ENCODE measurements at regions not wholly inside any gene's neighbourhood (a gene's known extent, or its start where the extent isn't known, plus 50 kb on each side); places are given as distances from the start of the nearest gene placed in this dataset.

GRCh38 chr2:83747141-83747540 lies 711.9 kb downstream of the SUCLG1 start:
- H3K4me3 ChIP-seq (ENCODE audit: low read depth, low read length) = no peak overlapping the region
- TF ChIP-seq CTCF (IDR thresholded peaks at IDR 0.05; ENCODE audit: control insufficient read depth, extremely low read depth, insufficient read depth) = no peak
- DNase-seq (ENCODE audit: low read depth) = no peak

GRCh38 chr2:83744855-83745254 lies 714.2 kb downstream of the SUCLG1 start:
- TF ChIP-seq CTCF (IDR thresholded peaks at IDR 0.05; ENCODE audit: control insufficient read depth, extremely low read depth, insufficient read depth) = no peak
- no peak overlapping the region for H3K4me3 ChIP-seq (ENCODE audit: low read depth, low read length)
- no peak for DNase-seq (ENCODE audit: low read depth)

GRCh38 chr2:83742117-83742782 lies 716.8 kb downstream of the SUCLG1 start:
- TF ChIP-seq CTCF (IDR thresholded peaks at IDR 0.05; ENCODE audit: control insufficient read depth, extremely low read depth, insufficient read depth) = peak; percentile 27; the same call in 1 of the 2 replicates
- no peak overlapping the region for H3K4me3 ChIP-seq (ENCODE audit: low read depth, low read length)
- DNase-seq (ENCODE audit: low read depth) = peak; percentile 30

GRCh38 chr2:83730223-83730622 lies 728.9 kb downstream of the SUCLG1 start:
- no peak overlapping the region for H3K4me3 ChIP-seq (ENCODE audit: low read depth, low read length)
- TF ChIP-seq CTCF (IDR thresholded peaks at IDR 0.05; ENCODE audit: control insufficient read depth, extremely low read depth, insufficient read depth) = no peak
- no peak for DNase-seq (ENCODE audit: low read depth)

GRCh38 chr2:83725735-83726134 lies 733.3 kb downstream of the SUCLG1 start:
- no peak for DNase-seq (ENCODE audit: low read depth)
- no peak overlapping the region for H3K4me3 ChIP-seq (ENCODE audit: low read depth, low read length)
- no peak for TF ChIP-seq CTCF (IDR thresholded peaks at IDR 0.05; ENCODE audit: control insufficient read depth, extremely low read depth, insufficient read depth)

GRCh38 chr2:83705146-83705545 lies 753.9 kb downstream of the SUCLG1 start:
- no peak for TF ChIP-seq CTCF (IDR thresholded peaks at IDR 0.05; ENCODE audit: control insufficient read depth, extremely low read depth, insufficient read depth)
- no peak overlapping the region for H3K4me3 ChIP-seq (ENCODE audit: low read depth, low read length)
- DNase-seq (ENCODE audit: low read depth) = no peak

- DNase-seq (ENCODE audit: low read depth) = no peak
- TF ChIP-seq CTCF (IDR thresholded peaks at IDR 0.05; ENCODE audit: control insufficient read depth, extremely low read depth, insufficient read depth) = no peak
- no peak overlapping the region for H3K4me3 ChIP-seq (ENCODE audit: low read depth, low read length)
Observed at GRCh38 chr2:83703598-83703997, 755.5 kb downstream of the SUCLG1 start.
